GM23248 (cell line): ENCODE measurements at regions not wholly inside any gene's neighbourhood (a gene's known extent, or its start where the extent isn't known, plus 50 kb on each side); places are given as distances from the start of the nearest gene placed in this dataset.
A peak's percentile ranks its signal among the peaks of the same experiment; 100 is the strongest.
"Not testable (repeated sequence)": the region's sequence is repeated elsewhere in the genome, so short reads cannot be mapped to it uniquely, and the experiment has no call there.

Experiments used
- DNase-seq: peaks from one replicate; pipeline ENCODE4 v3.0.0-alpha.2; 2015
- H2AFZ ChIP-seq: fragments of 200-600 bp; sonication (generic); 2 replicates; pipeline ENCODE4 v1.6.1; 2016; ENCODE audit warnings: antibody characterized with exemption
- H3F3A ChIP-seq: fragments of 200-600 bp; sonication (generic); 2 replicates; pipeline ENCODE4 v1.6.1; 2016; ENCODE audit warnings: mild to moderate bottlenecking, antibody characterized with exemption, mixed run types; ENCODE audit not compliant: insufficient read depth
- H3K27ac ChIP-seq: fragments of 200-600 bp; sonication (generic); 2 replicates; pipeline ENCODE4 v1.5.1; 2016; ENCODE audit warnings: mild to moderate bottlenecking
- H3K27me3 ChIP-seq: fragments of 200-600 bp; sonication (generic); replicated peaks from 2 replicates; pipeline ENCODE4 v1.6.1; 2016; ENCODE audit warnings: mild to moderate bottlenecking; ENCODE audit not compliant: insufficient read depth
- H3K36me3 ChIP-seq: fragments of 200-600 bp; sonication (generic); 2 replicates; pipeline ENCODE4 v1.6.1; 2016; ENCODE audit warnings: low read depth, mild to moderate bottlenecking
- H3K4me1 ChIP-seq: fragments of 200-600 bp; sonication (generic); 2 replicates; pipeline ENCODE4 v1.6.1; 2016; ENCODE audit warnings: mild to moderate bottlenecking; ENCODE audit not compliant: insufficient read depth
- H3K4me2 ChIP-seq: fragments of 200-600 bp; sonication (generic); one replicate; pipeline ENCODE4 v1.6.1; 2016; ENCODE audit warnings: mild to moderate bottlenecking; ENCODE audit not compliant: unreplicated experiment
- H3K4me3 ChIP-seq: fragments of 200-600 bp; sonication (generic); 2 replicates; pipeline ENCODE4 v1.5.1; 2016; ENCODE audit warnings: mild to moderate bottlenecking
- H3K79me2 ChIP-seq: fragments of 200-600 bp; sonication (generic); 2 replicates; pipeline ENCODE4 v1.6.1; 2016; ENCODE audit warnings: mild to moderate bottlenecking; ENCODE audit not compliant: insufficient read depth
- H3K9ac ChIP-seq: fragments of 200-600 bp; sonication (generic); 2 replicates; pipeline ENCODE4 v1.6.1; 2016; ENCODE audit warnings: mild to moderate bottlenecking
- H3K9me2 ChIP-seq: fragments of 200-600 bp; sonication (generic); 2 replicates; pipeline ENCODE4 v1.6.1; 2016; ENCODE audit warnings: mixed run types, mild to moderate bottlenecking, moderate library complexity; ENCODE audit not compliant: insufficient read depth
- H3K9me3 ChIP-seq: fragments of 200-600 bp; sonication (generic); one replicate; pipeline ENCODE4 v1.6.1; 2017; ENCODE audit warnings: low read depth
- H4K20me1 ChIP-seq: fragments of 200-600 bp; sonication (generic); 2 replicates; pipeline ENCODE4 v1.6.0; 2016; ENCODE audit not compliant: insufficient read depth
- EZH2 ChIP-seq: fragments of 200-600 bp; sonication (generic); IDR thresholded peaks from 2 replicates; pipeline ENCODE4 v1.6.1; 2018; ENCODE audit warnings: antibody characterized with exemption, mild to moderate bottlenecking; ENCODE audit not compliant: insufficient read depth, poor library complexity, severe bottlenecking
- EZH2phosphoT487 ChIP-seq: fragments of 200-600 bp; sonication (generic); IDR thresholded peaks from 2 replicates; pipeline ENCODE4 v1.6.1; 2018; ENCODE audit warnings: antibody characterized with exemption, moderate library complexity, mild to moderate bottlenecking, low read depth; ENCODE audit not compliant: insufficient read depth
- WGBS, 2 experiments: methylation state at CpG; one replicate each; pipeline ENCODE4 v1.1.6; 2015 to 2017; ENCODE audit warnings: low lambda C conversion rate in 2 of 2, low coverage in 1 of 2; ENCODE audit errors: missing lambda C conversion rate in 2 of 2; 5-methylcytosine and 5-hydroxymethylcytosine counted together
- in situ Hi-C: fragments of 300-500 bp; cut with MboI; formaldehyde crosslinking; loops from 2 replicates; pipeline ENCODE4 v1.15.0; 2020

- peaks cover 53% of the 10 kb centered on the region for H3K4me1 ChIP-seq
- peaks cover 46% of the 10 kb centered on the region for H3F3A ChIP-seq
- H2AFZ ChIP-seq = no peak overlapping the region
- H4K20me1 ChIP-seq = no peaks in the 10 kb centered on the region
- H3K9me2 ChIP-seq = no peaks in the 10 kb centered on the region
- no peak overlapping the region for H3K9ac ChIP-seq
- no peak for DNase-seq
- no peaks in the 10 kb centered on the region for H3K36me3 ChIP-seq
- TF ChIP-seq EZH2phosphoT487 = no peak
- TF ChIP-seq EZH2 = no peak
- no peaks in the 10 kb centered on the region for H3K27me3 ChIP-seq
- H3K4me2 ChIP-seq = no peak overlapping the region
- in situ Hi-C loops = no loop called here
- no peak overlapping the region for H3K4me3 ChIP-seq
- peaks cover 41% of the 10 kb centered on the region for H3K79me2 ChIP-seq
- H3K27ac ChIP-seq = no peak overlapping the region
- WGBS, 2 experiments = 91% methylated on average over 9 of the region's 9 CpGs
- no peaks in the 10 kb centered on the region for H3K9me3 ChIP-seq
These were observed 205.9 kb upstream of the NREP start for GRCh38 chr5:111962906-111963305.

GRCh38 chr5:111961862-111962261, 204.9 kb upstream of the NREP start:
- DNase-seq = peak; percentile 36
- Histone ChIP-seq H3K27ac (peak overlapping the region; percentile 81), H3K9ac (no peak overlapping the region), H3K9me3 (no peaks in the 10 kb centered on the region), H3K4me3 (no peak overlapping the region), H3K9me2 (no peaks in the 10 kb centered on the region), H3K4me2 (peak overlapping the region; percentile 58), H2AFZ (peak overlapping the region; percentile 1; the same call in 1 of the 2 replicates), H3K36me3 (no peaks in the 10 kb centered on the region), H3K27me3 (no peaks in the 10 kb centered on the region), H3K79me2 (peaks cover 51% of the 10 kb centered on the region), H4K20me1 (no peaks in the 10 kb centered on the region), H3F3A (peaks cover 36% of the 10 kb centered on the region), H3K4me1 (peaks cover 44% of the 10 kb centered on the region)
- in situ Hi-C loops = no loop called here
- TF ChIP-seq EZH2 (no peak), EZH2phosphoT487 (no peak)
- WGBS, 2 experiments = 7 to 22% methylated on average over 1 of the region's 1 CpG

- H2AFZ ChIP-seq = 0 out of 2 replicates have a peak overlapping the region, but pooled peaks have one; percentile 1
- in situ Hi-C loops = no loop called here
These were observed 203.7 kb upstream of the NREP start for GRCh38 chr5:111960476-111961215.

GRCh38 chr5:111958851-111959250, 201.9 kb upstream of the NREP start:
- no peak for DNase-seq
- H3K4me3 ChIP-seq = no peak overlapping the region
- no peaks in the 10 kb centered on the region for H3K9me2 ChIP-seq
- no peak overlapping the region for H3K4me2 ChIP-seq
- peaks cover 53% of the 10 kb centered on the region for H3F3A ChIP-seq
- no peaks in the 10 kb centered on the region for H3K9me3 ChIP-seq
- peaks cover 66% of the 10 kb centered on the region for H3K4me1 ChIP-seq
- no peaks in the 10 kb centered on the region for H4K20me1 ChIP-seq
- H2AFZ ChIP-seq = no peak overlapping the region
- H3K27ac ChIP-seq = peak overlapping the region; percentile 81
- H3K9ac ChIP-seq = peak overlapping the region; percentile 1
- 85 to 93% methylated on average over 1 of the region's 1 CpG for WGBS, 2 experiments
- in situ Hi-C loops = no loop called here
- peaks cover 55% of the 10 kb centered on the region for H3K79me2 ChIP-seq
- no peaks in the 10 kb centered on the region for H3K36me3 ChIP-seq
- no peaks in the 10 kb centered on the region for H3K27me3 ChIP-seq
- TF ChIP-seq EZH2phosphoT487 (no peak), EZH2 (no peak)

More at GRCh38 chr5:111960476-111961215, 203.7 kb upstream of the NREP start:
- DNase-seq = peak; percentile 85
- H3F3A ChIP-seq = peaks cover 36% of the 10 kb centered on the region
- H3K4me1 ChIP-seq = peaks cover 48% of the 10 kb centered on the region
- no peak for TF ChIP-seq EZH2phosphoT487
- no peak for TF ChIP-seq EZH2
- H3K9me2 ChIP-seq = no peaks in the 10 kb centered on the region
- no peaks in the 10 kb centered on the region for H4K20me1 ChIP-seq
- 0 to 3% methylated on average over 2 of the region's 2 CpGs for WGBS, 2 experiments
- peak overlapping the region; percentile 58 for H3K4me2 ChIP-seq
- H3K4me3 ChIP-seq = no peak overlapping the region
- H3K36me3 ChIP-seq = no peaks in the 10 kb centered on the region
- peak overlapping the region; percentile 81 for H3K27ac ChIP-seq
- peaks cover 56% of the 10 kb centered on the region for H3K79me2 ChIP-seq
- H3K27me3 ChIP-seq = no peaks in the 10 kb centered on the region
- no peaks in the 10 kb centered on the region for H3K9me3 ChIP-seq
- H3K9ac ChIP-seq = peak overlapping the region; percentile 34; the same call in 1 of the 2 replicates

- Histone ChIP-seq H3K4me1 (peaks cover 80% of the 10 kb centered on the region), H3K79me2 (peaks cover 45% of the 10 kb centered on the region), H3F3A (peaks cover 69% of the 10 kb centered on the region)
- H4K20me1 ChIP-seq, H3K4me3 ChIP-seq, H3K27ac ChIP-seq, H3K9me2 ChIP-seq, H3K27me3 ChIP-seq, H3K9ac ChIP-seq, H2AFZ ChIP-seq, DNase-seq, H3K4me2 ChIP-seq, H3K36me3 ChIP-seq, H3K9me3 ChIP-seq, in situ Hi-C loops: not testable (repeated sequence)
- WGBS, 2 experiments = 96 to 98% methylated on average over 3 of the region's 3 CpGs
These were observed 199.8 kb upstream of the NREP start for GRCh38 chr5:111956765-111957164.
